Testis (tissue), 2 donors: ENCODE measurements at regions not wholly inside any gene's neighbourhood (a gene's known extent, or its start where the extent isn't known, plus 50 kb on each side); places are given as distances from the start of the nearest gene placed in this dataset.

Experiments used
- CTCF ChIP-seq, 3 experiments: fragments of 450-650 bp in 2 of 3; fragments of 200-600 bp in 1 of 3; sonication (generic) in 1 of 3; IDR thresholded peaks; one replicate each; pipeline ENCODE4 v1.5.1; 2016 to 2019; ENCODE audit warnings: antibody characterized with exemption in 3 of 3, mild to moderate bottlenecking in 2 of 3, moderate library complexity in 1 of 3
- POLR2A ChIP-seq: fragments of 450-650 bp; IDR thresholded peaks from one replicate; pipeline ENCODE4 v1.6.1; 2017; ENCODE audit warnings: antibody characterized with exemption, mild to moderate bottlenecking, moderate library complexity

GRCh38 chr2:203809991-203810510, 57.5 kb upstream of the CTLA4 start:
- no peak for TF ChIP-seq CTCF (IDR thresholded peaks at IDR 0.05)
- no peak for TF ChIP-seq POLR2A
